ENCODE measurements at regions not wholly inside any gene's neighbourhood (a gene's known extent, or its start where the extent isn't known, plus 50 kb on each side); places are given as distances from the start of the nearest gene placed in this dataset.

DNA sequence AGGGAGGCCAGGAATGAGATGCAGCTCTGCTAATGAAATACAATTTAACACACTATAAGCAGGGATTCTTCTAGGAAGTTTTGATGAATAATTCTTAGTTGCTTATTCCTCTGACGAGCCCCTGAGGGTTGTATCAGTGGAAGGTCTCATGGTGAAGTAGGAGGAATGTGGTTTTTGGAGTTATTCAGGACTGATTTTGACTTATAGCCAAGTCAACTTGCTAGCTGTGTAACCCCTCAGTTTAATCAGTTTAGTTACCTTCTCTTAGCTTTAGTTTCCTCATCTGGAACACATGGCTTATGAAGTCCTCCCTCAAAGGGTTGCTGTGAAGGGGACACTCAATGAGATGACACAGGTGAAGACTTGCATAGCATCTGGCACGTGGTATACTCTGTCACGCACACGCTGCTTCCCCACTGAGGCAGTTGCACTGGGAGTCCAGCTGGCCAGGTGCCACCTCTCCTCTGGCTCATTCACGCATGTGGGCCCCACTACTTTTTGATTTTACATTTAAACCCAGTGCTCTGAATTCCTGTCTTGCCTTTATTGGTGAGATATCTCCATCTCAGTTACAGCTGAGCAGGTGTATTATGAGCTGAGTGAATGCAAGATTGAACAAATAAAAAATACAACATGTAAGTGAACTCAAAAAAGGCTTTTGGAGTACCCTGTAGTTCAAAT, 415.0 kb downstream of the ARHGEF28 start:
- no peak for DNase-seq

DNA sequence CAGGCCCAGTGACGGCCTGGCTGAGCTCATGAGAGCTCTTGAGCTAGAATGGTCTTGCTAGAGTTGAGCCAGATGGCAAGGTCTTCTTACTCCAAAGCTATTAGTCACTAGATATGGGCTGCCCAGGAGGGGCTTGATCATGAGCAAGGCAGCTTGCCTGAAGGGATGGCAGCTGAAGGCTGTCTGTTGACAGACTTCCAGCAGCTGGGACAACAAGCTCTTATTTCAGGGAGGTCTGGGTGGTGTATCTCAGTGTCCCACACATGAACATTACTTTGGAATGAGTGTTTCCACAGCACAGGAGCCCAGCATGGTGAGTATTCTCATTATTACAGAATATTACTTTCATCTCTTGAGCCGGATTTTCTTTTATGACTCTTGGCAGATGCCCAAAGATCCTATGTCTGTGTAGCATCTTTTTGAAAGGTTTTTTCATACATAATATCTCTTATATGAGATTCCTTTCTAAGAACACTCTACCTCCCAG, 414.1 kb downstream of the ARHGEF28 start:
- DNase-seq = no peak

DNA sequence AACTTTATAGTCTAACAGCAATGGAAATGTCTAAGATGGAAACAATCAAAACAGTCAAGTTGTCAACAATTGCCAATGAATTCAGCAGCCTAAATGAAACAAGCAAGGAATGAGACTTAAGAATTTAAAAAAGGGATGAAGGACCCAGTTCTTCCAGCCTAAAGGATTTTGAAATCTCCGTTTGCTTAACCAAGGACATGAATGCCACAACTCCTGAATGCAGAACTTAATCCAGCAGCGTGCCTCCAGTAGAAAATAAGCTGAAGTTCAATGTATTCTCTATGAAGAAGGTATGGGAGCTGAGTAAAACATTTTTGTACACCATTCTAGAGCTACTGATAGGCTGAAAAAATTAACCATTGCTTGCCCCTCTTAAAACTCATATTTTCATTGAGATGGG, 411.3 kb downstream of the ARHGEF28 start:
- DNase-seq = no peak

DNA sequence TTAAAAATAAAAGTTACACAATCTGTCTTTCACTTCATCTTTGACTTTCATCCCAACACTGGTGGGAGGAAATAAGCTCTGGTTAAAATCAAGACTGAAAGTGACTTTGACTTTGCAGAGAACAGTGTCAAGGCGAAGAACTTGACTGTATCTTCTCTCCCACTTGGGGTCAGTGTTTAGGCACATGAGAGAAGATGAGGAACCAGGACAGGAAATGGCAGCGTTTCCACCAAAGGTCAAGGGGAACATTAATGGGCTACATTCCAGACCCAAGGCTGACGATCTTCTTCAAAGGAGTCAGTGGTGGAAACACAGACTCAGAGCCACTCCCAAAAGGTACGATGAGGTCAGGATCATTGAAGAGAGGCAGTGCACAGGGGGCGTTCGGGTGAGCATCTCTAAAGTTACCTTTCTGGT, 409.5 kb downstream of the ARHGEF28 start:
- DNase-seq = no peak

DNA sequence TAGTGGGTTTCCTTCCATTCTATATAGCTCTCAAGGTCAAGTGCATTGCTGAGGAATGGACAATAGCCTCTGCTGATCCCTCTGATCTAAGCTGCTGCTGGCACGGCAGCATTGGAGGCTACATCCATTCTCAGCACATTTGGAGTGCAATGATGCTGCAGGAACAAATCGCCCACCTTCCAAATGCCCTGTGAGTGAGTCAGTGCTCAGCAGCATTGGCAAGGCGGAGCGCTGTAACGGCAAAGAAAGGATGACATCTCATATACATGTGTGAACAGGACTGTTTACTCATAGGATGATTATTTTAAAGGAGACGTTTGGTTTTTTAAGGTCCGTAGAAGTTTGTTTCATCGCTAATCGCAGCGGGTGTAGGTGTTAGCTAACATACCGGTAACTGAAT, 408.7 kb downstream of the ARHGEF28 start:
- DNase-seq = no peak

DNA sequence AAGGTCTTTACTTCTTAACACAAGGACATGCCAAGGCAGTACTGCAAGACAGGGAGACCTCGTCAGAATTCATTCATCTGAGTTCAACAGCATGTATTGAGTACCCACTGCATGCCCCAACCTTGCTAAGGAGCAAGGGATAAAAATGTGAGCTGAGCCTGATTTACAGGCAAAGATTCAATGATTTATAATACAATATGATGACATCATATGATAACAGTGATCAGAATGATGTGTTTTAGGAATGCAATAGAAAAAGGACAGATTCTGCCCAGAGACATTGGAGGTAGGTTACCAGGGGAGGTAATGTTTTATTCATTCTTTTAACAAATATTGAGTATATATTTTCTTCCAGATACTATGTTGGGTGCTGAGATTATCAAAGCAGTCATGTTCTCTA, 406.6 kb downstream of the ARHGEF28 start:
- no peak for DNase-seq

DNA sequence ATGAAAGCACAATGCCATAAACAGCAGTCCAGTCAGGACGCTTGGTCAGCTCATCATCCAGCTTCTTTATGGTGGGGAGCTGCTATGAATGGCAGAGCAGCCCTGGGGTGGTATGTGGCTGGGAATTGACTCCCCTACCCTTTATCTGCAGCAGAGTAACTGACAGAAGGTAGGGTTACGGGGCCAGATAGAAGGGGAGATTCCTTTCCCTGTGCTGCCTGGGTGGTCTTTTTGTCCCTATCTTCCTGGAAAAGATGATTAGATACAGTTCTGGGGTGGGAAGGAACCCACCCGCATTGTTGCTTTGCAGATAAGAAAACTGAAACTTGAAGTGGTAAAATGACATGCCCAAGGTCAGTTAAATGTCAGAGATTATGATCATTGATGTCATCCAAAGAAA, 405.5 kb downstream of the ARHGEF28 start:
- no peak for DNase-seq

DNA sequence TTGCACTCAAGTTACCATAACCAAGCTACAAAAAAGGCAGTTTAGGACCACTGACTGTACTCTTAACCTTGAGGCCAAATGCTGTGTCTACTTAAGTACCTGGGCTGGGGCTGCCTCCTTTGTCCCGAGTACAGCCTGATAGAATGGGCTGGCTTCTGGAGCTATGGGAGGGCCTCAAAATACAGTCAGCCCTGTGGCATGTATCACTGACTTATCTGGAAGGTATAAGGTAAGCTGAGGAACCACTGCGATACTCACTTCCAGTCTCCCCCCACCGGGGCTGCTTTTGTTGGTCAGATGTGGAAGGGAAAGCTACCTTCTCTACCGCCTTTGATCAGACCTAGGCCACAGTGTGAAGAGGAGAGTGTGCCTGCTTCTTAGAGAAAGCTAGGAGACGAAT, 404.8 kb downstream of the ARHGEF28 start:
- DNase-seq = no peak

DNA sequence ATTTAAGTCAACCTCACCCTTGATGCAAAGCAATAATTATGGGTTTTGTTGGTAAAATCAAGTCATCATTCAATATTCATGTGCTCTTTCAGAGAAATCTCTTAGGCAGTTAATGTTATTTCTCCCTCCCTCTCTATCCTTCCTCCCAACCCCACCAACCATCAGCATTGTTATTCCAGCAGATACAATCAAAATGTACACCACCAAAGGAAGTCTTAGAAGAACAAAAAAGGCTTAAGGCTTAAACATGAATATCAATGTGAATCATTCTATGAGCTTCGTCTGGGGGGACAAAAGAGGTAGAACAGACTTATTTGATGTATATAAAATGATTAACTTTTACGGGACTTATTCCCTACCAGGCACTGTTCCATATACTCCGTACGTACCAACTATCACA, 404.4 kb downstream of the ARHGEF28 start:
- DNase-seq = no peak

DNA sequence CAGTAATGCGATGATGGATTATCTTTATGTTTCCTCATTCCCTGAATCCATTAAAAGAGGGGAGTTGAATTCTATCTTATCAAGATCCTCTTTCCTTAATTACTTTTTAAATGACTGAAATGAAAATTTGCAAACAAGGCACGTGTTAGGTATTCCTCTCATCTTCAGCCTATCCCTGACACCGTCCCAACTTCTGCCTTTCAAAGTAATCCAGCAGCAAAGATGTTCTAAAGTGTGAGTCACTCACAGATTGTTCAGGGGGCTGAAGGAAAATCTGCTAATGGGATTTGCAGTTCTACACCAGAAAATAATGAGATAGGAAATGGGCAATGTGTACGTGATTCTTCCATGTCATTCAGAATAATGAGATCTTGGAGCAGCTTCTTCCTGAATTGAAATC, 403.0 kb downstream of the ARHGEF28 start:
- no peak for DNase-seq

DNA sequence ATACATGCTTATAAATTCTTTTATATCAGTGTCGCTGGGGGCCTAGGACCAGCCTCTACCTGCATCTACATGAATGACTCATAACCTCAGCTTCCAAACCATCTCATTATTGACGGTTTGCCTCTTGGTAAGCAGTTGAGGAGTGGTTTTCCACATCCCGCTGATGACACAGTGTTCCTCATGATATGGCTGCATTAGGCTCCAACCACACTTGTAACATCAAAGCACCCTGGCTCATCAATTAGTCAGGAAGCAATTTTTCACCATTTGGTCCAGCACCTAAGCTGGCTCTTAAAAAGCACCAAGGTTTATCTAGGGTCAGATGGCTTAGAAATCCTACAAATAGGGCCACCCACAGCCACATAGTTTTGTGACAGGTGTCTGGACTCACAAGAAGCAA, 402.4 kb downstream of the ARHGEF28 start:
- DNase-seq = no peak

DNA sequence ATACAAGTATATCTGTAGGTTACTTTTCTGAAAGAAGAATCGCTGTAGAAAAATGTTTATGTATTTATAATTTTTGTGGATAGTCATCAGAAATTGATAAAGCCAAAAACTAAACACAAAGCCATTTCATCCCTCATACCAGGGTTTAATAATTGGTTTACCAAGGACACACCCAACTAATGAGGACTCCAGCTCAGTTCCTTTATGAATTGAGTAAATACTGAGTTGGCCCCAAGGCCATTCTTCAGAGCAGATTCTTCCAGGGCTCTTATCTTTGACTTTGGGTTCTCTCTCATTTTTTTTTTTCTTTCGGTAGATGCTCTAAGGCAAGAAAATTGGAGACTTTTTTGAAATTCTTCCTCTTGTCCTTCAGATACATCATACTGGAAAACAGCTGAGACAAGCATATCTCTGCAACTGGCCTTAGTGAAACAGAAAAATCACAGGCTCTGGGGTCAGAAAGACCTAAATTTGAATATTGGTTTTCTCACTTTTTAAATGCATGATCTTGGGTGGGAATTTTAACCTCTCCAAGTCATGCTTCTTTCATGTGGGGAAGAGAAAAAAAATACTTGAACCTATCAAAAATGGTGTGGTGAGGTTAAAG, 401.8 kb downstream of the ARHGEF28 start:
- no peak for DNase-seq

DNA sequence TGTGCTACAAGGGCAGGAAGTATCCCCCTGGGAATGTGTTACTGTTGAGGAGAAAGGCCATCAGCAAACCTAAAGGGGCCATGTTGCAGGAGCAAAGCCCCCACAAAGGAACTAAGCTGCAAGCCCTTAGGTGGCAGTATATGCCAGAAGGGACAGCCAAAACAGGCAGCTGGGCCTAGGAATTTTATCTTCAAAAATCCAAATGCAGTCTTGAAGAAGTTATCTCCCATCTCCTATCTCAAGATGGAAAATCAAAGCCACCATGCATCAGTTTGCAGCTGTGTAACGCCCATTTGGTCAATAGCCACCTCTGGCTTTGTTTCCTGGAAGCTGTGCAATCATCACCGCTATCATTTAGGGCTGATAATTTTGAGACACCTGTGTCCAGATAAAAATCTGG, 400.3 kb downstream of the ARHGEF28 start:
- no peak for DNase-seq

DNA sequence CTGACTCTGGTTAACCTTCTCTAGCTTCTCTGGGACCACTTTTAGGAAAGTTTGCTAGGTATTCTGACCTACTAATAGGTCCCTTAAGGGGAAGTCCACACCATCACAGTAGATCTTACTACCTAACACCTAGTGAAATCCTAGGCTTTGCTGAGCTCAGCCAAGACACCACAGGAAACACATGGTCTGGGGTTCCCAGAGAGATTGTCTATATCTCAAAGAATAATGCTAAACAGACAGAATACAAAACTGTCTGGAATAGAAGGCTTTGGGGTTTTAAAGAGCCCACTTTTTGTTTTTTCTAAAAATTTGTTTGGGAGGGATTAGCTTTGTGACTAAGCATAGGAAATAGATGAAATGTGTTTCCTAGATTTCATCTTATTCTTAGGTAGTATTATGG, 395.1 kb downstream of the ARHGEF28 start:
- DNase-seq = no peak

DNA sequence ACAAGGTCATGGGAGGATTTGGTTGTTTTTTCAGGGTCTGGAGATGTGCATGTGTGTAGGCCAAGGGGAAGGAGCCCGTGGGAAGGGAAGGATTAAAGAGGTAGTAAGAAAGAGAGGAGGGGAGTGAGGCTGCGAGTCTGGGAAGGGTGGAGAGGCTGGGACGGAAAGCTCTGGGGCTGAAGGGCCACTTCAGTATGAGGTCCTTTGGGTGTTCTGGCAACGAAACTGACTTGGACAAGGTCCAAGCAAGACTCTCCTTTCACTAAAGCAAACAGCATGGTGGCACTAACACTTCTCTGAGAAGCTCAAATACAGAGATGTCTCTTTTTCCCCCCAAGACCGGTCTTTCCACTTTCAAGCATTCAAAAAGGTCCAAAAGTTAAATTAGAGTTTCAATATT, 394.5 kb downstream of the ARHGEF28 start:
- no peak for DNase-seq

DNA sequence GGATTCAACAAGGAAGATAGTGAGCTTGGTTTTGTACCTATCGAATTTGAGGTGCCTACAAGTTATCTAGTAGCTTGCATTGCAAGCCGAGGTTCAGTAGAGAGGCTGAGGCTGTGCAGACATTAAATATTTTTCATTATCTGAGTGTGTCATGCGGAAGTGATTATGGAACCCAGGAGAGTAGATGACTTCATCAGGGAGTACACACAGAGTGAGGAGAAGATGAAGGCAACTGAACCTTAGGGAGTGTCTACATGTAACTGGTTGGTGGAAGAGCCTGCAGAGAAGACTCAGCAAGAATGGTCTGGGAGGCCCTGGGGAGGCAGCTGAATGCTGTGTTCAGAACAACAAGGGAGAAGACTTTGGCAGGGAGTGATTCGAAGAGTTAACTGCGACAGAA, 393.9 kb downstream of the ARHGEF28 start:
- DNase-seq = no peak

DNA sequence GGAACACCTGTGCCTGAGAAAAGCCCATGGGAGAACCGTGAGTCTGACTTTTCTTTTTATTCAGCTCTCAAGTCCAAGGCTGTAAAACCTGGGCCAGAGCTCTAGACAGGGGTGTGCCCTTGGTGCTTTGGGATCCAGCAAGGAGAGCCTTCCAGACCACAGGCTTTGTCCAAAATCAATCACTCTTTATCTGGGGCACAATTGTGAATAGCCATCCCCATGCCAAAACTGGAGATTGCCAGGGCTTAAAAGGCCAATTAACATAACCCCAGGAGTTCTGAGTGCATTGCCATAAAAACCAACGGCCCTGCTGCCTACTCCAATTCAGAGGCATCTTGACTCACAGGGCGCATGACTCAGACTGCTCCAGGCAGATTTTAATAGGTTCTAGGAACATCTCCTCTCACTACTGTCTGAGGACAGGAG, 391.8 kb downstream of the ARHGEF28 start:
- no peak for DNase-seq

DNA sequence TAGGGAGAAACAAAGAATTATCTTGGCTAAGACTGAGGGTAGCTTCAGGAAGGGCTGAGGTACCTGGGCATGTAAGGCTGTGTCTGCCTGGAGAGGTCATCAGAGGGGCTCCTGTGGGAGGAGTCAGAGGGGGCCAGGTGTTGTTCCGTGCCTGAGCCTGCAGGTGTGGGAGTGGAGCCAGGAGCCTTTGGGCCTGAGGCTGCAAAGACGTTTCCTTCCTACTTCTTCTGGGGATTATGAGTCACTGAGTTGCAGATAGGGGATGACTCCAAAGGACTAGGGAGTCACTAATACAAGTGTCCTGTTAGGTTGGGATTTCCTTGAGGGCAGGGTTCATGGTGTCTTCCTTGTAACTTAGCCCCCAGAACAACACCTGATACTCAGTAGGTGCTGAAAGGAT, 391.1 kb downstream of the ARHGEF28 start:
- no peak for DNase-seq

DNA sequence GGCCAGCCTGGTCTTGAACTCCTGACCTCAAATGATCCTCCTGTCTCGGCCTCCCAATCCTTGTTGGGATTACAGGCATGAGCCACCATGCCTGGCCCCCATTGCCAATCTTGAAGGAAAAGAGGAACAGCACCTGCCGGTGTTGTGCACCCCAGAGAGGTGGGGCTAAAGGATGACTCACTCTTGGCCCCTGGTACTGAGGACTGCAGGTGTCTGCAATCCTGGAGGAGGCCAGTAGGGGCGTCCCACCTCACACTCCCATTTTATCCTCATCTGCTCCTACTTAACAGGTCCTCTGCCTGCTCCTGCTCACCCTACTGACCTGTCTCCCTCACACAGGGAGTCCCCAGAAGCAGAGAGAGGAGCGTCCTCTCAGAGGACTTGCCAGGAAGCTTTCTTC, 390.4 kb downstream of the ARHGEF28 start:
- DNase-seq = no peak

DNA sequence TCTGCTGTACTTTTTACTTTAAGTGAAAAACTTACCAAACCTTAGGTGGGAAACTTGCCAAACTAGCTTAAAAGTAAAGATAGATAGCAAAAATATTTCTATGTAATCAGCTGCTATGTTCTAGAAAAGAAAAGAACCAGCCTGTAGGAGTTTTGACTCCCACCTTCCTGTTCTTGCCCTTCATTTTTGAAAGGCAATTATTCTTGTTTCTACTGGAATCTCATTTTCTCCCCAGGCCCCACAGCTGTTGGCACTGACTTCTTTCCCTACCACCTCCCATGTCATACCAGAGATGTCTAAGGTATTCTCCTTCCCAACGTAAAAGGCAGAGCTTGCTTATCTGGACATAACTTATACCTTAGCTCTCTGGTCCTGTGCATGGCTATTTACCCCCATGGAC, 389.7 kb downstream of the ARHGEF28 start:
- DNase-seq = no peak

DNA sequence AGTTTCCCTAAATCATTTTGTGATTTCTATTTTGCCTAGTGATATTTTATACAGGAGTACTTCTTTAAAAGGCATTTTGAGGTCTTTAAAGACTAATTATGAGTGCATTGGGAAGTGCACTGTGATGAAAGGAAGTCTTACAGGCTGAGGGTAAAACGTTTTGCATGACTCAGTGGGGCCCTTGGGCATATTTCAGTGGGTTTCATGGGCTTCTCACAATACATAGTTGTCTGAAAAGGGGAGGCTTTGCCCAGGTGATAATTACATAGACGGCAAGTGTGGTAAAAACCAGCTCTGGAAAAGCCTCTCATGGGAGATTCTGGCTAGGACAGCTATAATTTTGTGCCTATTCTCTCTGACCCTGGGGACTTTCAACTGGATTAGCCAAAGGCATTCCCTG, 387.2 kb downstream of the ARHGEF28 start:
- DNase-seq = no peak

DNA sequence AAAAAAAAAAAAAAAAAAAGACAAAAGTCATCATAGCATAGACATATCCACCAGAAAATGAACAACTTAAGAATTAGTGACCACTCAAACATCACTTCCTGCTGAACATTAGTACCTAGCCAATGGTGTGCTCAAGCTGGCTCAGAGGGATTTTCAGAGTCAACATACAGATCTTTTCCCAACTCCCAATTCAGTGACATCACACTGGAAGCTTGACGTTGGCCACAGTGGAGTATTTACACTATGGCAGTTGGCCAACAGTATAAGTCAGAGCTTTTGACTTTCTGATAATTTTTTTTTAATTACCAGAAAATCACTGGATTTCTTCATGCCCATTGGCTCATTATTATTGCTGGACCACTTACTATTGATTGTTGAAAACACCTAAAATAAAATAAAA, 383.5 kb downstream of the ARHGEF28 start:
- DNase-seq = no peak

DNA sequence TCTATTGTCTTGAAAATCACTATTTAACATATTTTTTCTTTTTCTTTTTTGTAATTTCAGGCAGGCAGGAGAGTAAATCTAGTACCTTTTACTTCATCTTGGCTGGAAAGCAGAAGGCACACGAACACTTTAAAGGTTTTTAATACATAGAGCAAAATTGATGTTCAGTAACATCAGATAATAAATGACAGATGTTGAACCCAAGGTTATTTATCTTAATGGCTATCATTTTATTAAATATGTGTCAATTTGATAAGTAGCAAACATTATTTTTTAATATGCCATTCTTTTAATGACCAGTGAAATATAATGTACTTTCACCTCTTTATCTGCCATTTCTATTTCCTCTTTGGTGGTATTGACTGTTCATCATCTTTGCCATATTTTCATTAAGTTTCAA, 381.2 kb downstream of the ARHGEF28 start:
- DNase-seq = no peak

DNA sequence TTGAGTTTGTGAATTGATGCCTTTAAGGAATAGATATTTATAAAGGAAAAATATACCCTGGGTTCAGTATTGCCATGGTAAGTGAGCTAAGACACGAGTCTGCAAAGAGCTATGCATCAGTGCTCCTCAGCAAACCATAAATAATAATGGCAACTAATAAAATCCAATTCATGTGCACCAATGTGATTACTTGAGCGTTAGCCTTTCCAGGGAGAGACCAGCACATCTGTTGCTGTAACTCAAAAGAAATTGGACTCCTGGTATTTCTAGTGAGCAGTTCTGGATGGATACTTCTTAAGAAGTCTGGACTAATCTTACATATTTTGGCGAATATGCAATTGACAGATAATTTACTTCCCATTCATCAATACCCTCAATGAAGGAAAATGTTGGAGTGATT, 373.3 kb downstream of the ARHGEF28 start:
- no peak for DNase-seq

DNA sequence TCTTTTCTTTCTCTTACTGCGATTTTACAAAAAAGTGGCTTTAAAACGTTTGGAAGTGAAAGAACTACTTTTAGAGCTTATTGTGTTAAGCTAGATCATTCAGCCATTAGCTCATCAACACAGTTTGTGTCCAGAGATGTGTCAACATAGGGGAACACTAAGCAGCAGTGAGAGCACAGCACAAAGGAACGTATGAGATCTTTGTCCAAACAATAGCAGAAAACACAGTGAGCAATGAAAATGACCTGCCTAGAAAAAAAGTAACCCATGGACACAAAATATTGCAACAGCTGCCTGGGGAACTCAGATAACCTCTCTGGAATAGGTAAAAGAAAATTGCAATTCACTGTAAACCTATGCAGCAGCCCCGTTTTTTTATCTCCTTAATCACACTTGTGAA, 372.5 kb downstream of the ARHGEF28 start:
- no peak for DNase-seq

Measured in CD4-positive, alpha-beta T cell treated with Interleukin-17A for 1 hour (primary cell).